DOHH2 (cell line): ENCODE measurements at regions not wholly inside any gene's neighbourhood (a gene's known extent, or its start where the extent isn't known, plus 50 kb on each side); places are given as distances from the start of the nearest gene placed in this dataset.

ENCODE experiments used
- CTCF ChIP-seq: fragments of 200-600 bp; sonication (generic); IDR thresholded peaks from one replicate; pipeline ENCODE4 v1.5.1; 2014; ENCODE audit warnings: antibody characterized with exemption, mild to moderate bottlenecking, low read depth, low read length; ENCODE audit not compliant: poor library complexity, severe bottlenecking
- EZH2phosphoT487 ChIP-seq: fragments of 200-600 bp; sonication (generic); IDR thresholded peaks from 2 replicates; pipeline ENCODE4 v1.6.1; 2017; ENCODE audit warnings: borderline replicate concordance, mild to moderate bottlenecking, antibody characterized with exemption, low read length, moderate library complexity, mixed read lengths

- TF ChIP-seq CTCF (no peak), EZH2phosphoT487 (no peak)
Observed at GRCh38 chrX:114152801-114153200, 431.1 kb upstream of the HTR2C start.
